ENCODE measurements at regions not wholly inside any gene's neighbourhood (a gene's known extent, or its start where the extent isn't known, plus 50 kb on each side); places are given as distances from the start of the nearest gene placed in this dataset.

DNA sequence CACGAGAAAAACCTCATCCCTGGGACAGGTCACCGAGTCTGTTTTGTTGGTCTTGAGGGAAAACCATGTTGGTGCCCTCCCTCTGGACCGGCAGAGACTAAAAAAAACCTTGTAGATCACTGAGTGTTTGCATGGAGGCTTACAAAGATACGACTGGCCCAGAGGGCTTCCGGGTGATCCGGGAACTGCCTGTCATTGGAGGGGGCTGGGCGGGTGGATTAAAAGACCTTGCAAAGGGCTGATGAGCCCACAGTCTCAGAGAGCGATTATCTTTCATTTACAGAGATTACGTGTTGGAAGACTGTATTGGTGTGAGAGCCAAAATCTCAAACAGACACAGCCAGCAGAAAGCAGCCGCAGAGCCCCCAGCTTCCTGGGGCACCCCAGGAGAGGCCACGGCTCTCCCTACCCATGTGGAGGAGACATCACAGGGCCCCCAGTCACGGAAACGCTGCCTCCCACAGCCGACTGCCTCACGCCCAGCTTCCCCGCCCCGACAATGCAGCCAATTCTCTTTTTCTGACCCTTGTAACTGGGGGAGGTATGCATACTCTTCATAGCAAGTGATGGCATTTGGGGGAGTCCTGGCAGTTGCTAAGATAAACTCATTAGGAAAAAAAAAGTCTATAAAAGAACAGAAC is 426.4 kb downstream of the CTTN start:
- no peak for DNase-seq (ENCODE audit: low spot score)

DNA sequence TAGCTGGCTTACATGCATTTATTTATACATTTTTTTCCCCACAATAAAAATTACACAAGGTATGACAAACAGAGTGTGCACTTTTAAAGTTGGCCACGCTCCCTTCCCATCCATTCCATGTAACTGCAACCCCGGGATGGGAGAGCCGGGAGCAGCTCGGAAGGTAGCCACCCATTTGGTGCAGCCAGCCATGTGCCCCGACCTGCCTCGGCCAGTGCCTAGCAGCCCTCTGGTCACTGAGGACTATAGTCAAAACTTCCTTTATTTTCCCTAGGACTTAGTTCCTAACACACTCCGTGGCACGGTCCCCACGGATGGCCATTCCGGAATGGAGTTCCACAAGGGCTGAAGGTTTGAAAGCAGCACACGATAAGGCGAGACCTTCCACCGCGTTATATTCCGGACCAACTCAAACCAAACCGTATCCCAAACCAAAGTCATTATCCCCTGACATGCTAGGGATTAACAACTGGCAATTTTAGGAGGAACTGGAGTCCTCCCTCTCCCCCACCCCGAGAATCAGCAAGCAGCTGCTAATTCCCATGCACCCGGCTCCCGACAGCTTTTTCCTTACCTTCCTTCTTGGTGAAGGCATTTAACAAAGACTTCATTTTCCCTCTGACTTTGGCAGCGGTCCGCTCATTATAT is 426.4 kb downstream of the SHANK2 start:
- DNase-seq (ENCODE audit: low spot score) = no peak

DNA sequence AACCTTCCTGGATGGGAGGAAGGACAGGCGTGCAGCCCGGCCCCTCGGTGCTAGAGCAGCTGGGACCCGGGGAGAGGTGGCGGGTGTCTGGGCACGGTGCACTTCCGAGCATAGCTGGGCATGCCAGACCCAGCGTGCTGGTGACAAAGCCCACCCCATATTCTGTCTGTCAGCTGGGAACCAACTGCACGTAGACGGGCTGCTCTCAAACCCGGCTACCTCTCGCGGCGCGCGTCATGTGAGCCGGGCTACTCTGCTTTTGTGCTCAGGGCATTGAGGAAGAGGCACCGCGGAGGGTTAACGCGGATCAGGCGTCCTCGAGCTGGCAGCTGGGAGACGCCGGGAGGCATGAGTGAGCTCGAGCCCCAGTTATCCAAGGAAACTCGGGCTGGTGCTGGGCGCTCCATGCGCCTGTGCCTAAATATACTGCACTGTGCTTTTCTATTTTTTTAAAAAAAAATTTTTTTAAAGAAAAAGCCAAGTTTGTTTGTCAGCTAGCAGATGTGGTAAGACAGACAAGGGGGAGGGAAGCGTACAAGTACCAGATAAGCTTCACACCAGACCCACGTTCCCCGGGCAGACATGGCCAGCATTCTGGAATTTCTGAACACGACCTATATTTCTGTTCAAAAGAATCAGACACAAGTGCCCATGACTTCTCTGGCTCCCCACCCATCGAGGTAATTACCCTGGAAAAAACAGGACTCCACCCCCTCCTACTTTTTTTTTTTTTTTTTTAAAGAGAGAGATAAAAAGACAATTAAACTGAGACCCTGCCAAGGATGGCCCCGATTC is 425.6 kb downstream of the SHANK2 start:
- no peak for DNase-seq (ENCODE audit: low spot score)

DNA sequence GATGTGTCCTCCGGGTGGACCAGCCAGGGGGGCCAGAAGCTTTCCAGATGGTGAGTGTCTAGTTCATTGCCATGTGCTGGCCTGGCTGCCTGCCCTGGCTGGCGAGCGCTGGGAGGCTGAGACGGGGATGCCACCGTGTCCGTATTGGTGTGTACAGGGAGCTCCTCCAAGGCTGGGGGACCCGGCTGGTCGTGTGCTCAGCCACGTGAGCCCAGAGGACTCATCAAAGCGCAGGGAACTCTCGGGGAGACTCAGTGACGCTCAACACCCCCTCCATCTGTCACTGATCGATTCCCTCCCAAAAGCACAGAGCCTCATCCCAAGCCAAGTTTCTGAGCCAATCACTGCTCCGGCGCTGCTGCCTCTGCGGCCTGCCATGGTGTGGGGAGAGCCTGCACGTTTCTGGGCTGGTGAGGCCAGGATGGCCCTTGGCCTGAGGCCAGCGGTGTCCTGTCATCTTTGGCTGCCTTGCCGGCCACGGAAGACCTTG is 423.7 kb downstream of the SHANK2 start:
- no peak for DNase-seq (ENCODE audit: low spot score)

DNA sequence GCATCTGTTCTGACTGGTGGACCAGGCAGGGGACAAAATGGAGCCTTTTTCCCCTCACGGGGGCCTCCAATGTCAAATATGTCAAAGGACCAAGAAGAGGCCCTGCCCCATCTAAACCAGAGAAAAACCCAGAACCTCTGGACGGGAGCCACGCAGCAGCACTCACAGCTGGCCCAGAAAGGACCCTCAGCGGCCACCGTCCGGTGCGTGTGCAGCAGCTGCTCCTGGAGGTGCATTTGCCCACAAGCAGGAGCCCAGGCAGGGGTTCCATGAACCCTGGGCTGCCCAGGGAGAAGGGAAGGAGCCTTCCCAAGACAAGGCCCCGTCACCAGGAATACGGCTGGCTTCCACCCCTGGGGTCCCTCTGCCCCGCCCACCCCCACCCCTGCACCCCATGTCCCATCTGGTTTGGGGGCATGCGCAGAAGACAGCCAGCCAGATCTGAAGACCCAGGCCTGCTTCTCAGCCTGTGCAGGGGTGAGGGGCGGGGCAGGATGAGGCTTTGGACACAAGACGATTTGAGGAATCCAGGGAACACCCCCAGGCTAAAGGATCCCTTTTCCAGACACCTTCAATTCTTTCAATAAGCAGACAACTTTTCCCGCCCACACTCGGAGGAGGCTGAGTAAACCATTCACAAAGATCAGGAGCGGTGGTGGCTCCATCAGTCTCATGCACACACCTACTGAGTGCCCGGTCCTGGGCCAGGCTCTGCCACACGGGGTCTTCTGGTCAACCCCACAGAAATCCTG is 423.1 kb downstream of the SHANK2 start:
- no peak for DNase-seq (ENCODE audit: low spot score)

DNA sequence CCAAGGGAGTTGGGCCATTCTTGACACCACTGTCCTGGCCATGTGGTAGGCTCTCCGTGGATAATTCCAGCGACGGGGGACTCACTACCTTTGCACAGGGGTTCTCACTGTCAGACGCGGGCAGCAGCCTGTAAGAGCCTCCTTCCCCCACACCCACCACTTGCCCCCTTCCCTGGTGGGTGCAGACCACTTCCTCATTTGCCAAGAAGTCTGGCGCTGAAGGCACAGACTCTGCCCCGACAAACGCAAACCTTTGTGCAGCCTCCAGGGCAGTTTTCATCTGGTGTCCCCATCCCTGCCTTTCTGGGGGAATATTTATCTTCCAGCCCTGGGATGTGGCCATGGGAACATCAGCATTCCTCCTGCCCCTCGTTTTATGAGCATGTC is 422.5 kb downstream of the SHANK2 start:
- DNase-seq (ENCODE audit: low spot score) = no peak

DNA sequence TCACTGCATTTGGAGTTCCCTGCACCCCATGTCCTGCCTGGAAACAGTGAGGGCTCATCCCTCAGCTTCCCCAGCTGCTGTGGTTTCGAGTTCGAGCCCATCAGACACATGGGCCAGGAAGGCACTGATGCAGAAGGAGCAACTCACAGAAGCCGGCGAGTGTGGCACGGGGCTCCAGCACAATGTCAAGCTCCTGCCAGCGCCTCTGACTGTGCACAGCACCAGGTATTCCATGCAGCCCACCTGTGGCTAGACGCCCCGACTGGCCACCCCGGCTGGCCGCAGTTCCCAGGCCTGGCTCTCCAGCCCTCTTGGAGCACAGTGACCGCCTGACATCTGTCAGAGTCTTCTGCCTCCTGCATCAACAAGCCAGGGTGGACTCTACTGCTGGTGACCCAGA is 419.4 kb downstream of the SHANK2 start:
- no peak for DNase-seq (ENCODE audit: low spot score)

DNA sequence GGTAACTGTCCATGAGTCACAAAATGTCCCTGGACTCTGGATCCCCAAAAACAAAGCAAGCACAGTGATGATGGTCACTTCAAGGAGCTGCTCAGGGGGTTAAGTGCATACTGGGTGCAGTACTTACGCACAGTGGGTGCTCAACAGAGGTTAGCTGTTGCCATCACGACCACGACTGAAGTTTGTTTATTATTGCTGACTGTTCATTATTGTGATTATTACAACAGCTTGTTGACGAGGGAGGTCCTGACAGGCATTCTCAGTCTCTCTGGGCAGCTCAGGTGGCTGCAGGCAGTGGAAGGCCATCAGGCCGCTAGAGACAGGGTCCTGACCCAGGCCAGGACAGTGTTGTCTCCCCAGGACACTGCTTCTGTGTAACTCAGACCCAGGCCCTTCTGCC is 418.8 kb downstream of the SHANK2 start:
- DNase-seq (ENCODE audit: low spot score) = no peak

DNA sequence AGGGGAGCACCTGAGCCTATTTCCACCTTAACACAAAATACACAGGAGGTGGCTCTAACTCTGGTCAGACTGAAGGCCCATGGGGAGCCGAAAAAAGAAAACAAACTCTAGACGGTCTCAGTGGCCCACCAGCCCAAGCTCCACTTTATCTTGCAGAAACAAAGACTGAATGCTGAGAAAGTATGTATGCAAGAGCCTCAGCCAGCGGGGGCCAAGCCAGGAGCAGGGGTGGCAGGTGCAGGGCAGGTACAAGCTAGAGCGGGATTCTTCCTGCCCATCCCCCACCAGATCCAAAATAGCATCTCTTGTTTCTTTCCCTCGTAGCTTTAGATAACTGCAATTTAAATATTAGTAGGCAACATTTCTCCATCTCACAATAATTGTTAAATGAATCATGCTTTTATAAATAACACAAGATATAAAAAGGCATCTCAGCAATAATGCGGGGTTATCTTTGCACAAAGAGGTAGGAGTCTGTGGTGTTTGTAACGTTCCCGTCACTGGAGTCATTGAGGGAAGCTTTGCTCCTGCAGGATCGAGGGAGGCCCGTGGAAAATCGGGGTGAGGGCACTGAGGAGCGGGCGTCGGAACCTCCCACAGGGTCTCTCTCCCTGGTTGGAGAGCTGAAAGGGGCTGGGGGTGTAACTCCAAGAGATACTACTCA is 418.0 kb downstream of the SHANK2 start:
- no peak for DNase-seq (ENCODE audit: low spot score)

DNA sequence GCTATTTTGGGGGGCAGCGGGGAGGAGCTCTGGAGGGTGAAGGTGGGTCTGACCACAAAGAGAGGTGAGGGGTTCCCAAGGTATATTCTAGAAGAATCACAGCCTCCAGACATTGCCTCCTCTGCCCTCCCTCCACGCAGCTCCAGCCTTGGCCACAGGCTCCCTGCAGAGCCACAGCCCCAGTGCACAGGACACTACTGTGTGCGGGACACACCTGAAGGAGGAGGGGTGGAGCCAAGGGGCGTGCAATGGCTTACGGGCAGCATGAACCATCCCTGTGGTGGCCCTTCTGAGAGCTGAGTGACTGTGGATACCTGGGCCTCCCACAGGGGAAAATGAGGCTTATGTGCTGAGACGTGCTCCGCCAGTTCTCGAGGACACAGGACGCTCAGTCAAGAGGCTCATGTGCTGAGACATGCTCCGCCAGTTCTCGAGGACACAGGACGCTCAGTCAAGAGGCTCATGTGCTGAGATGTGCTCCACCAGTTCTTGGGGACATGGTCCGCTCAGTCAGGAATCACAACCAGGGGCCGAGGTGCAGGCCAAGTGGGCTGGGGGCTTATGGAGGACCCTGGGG is 417.3 kb downstream of the SHANK2 start:
- no peak for DNase-seq (ENCODE audit: low spot score)

DNA sequence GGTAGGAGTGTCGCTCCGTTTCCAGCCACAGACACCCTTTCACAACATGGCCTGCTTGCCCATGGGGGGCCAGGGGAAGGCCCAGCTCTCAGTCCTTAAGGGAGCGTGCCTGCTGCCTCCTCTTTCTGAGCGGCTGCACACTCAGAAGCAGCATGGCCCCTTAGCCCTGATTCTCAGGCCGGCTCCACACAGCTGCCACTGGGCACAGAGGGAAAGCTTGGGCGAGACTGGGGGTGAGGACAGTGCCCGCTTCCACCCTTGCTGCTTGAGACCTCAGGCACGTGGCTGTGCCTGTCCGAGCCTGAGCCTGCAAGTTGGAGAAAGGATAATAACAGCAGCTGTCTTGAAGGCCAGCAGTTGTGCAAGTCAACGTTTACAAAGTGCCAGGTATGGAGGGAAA is 416.3 kb downstream of the SHANK2 start:
- no peak for DNase-seq (ENCODE audit: low spot score)

DNA sequence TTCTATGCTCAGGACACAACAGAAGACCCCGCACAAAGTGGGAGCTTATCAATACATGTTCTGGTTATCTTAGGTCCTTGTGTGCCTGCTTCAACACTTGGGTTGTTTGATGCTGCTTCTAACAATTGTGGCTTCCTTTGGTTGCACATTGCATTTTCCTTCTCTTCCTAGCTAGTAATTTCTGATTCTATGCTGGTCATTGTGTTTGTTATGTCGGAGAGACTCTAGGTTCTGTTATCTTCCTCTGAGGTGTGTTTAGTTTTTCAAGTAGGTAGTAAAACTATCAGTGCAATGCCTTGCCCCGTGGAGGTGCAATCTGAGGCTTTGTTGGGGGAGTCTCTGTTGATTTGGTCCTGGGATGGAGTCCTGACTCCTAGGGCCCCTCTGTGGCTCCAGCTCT is 414.2 kb downstream of the SHANK2 start:
- no peak for DNase-seq (ENCODE audit: low spot score)

DNA sequence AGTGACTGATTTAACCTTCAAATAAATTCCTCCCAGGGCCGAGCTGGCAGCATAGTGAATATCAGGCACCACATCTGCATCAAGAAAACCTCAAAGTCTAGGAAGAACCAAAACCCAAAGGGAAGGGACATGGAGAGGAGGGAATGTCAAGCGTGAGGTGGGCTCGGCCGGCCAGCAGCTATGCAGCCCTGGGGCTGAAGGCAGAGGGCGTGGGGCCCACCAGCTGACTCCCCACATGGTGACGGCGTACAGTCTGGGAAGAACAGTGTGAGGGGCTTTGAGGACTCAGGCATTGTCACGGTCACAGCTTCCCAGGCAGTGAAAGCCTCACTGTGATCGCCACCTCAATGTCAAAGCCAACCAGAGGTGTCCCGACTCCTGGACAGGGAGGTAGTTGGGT is 412.5 kb downstream of the SHANK2 start:
- no peak for DNase-seq (ENCODE audit: low spot score)

DNA sequence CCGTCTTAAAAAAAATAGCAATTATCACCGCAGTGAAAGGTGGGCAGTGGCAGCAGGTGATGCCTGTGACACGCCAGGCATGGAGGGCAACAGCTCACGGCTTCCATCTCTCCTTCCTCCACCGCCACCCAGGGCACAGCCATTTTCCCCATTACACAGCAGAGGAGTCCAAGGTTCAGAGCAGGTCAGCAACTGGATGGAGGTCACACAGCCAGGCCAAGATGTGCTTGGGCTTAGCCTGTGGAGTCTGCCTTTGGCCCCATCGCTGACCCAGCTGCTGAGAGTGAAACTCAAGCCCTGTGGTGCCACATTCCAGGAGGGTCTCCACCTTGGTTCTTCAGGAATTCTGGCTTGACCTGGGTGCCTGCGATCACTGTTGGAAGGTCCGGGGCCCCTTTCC is 411.1 kb downstream of the SHANK2 start:
- no peak for DNase-seq (ENCODE audit: low spot score)

DNA sequence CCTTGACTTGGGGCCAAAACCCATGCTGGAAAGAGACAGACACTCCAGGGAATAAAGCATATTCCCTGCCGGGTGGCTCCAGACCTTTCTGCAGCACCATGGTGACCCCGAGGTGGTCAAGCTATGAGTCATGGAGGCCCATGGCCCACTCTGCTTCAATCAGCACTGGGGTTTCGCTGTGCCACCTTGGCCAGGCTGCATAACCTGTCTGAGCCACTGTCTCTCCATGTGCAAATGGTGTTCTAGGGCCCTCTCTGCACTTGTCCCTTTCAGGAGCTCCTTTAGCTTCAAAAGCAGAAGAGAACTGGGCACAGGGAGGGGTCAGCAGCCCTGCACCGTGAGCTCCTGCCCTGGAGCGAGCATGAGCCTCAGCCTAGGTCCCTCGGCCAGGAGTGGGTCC is 410.1 kb downstream of the SHANK2 start:
- no peak for DNase-seq (ENCODE audit: low spot score)

DNA sequence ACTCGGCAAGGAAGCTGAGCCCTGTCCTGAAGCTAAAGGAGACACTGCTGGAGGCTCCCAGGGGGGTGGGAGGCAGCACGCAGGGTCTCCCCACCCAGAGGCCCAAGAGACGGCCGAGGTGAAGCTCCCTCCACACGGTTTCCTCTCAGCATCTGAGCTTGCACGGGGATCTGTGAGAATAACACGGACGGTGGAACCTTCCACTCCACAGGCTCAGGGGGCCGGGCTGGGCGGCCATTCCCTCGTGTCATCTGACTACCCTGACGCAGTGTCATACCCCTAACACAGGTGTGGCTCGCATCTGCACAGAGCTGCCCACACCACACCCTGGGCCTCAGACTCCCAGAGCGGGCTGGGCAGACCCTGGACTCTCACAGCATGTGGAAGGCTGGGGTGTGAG is 409.7 kb downstream of the SHANK2 start:
- DNase-seq (ENCODE audit: low spot score) = no peak

DNA sequence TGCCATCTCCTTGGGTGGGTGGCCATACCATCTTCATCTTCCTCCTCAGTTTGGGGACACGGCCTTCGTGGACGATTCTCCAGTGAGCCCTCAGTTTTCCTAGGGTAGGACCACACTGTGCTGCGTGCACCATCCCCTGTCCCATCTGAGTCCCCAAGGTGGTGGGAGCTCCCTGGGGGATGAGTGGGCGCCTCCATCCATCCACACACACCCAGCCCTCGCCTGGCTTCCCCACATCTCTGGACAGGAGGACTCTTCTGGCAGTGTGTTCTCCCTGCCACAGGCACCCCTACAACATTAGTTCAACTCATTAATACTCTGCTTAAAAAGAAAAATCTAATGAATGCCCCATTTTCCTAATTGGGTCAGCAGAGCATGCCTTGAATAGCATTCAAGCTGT is 408.5 kb downstream of the SHANK2 start:
- no peak for DNase-seq (ENCODE audit: low spot score)

DNA sequence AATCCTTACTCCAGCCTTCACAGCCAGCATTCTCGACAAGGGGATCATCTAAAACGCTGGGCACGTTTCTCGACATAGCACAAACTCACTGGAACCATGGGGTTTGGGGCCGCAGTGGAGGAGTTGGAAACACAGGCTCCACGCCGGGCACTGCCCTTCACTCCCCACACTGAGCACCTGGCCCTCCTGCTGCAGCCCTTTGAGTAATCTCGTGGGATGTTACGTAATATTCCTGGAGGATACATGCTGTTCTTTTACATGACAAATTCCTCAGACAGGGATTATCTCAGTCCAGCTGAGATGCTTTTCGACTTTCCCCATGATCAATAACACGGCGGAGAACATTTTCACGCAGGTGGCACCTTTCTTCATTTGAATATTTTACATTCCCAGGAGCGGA is 408.0 kb downstream of the SHANK2 start:
- DNase-seq (ENCODE audit: low spot score) = no peak

DNA sequence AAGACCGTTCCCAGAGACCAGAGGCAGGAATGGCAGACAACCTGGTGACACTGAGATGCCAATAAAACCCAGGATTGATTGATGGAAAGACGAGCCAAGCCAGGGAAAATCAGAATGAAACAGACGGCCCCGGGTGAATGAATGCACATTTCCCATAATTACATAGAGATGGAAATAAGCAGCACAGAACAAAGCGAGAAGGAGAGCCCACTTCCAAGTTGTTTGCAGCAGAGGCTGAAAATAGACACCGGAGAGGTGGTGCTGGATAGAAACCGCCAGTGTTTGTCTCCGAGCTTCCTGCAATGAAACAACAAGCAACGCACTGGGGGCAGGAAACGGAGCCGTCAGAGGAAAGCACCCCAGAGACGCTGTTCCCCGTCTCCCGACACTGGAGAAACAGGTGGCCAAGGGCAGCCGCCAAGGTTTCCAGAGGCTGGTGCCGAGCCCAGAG is 406.8 kb downstream of the SHANK2 start:
- no peak for DNase-seq (ENCODE audit: low spot score)

DNA sequence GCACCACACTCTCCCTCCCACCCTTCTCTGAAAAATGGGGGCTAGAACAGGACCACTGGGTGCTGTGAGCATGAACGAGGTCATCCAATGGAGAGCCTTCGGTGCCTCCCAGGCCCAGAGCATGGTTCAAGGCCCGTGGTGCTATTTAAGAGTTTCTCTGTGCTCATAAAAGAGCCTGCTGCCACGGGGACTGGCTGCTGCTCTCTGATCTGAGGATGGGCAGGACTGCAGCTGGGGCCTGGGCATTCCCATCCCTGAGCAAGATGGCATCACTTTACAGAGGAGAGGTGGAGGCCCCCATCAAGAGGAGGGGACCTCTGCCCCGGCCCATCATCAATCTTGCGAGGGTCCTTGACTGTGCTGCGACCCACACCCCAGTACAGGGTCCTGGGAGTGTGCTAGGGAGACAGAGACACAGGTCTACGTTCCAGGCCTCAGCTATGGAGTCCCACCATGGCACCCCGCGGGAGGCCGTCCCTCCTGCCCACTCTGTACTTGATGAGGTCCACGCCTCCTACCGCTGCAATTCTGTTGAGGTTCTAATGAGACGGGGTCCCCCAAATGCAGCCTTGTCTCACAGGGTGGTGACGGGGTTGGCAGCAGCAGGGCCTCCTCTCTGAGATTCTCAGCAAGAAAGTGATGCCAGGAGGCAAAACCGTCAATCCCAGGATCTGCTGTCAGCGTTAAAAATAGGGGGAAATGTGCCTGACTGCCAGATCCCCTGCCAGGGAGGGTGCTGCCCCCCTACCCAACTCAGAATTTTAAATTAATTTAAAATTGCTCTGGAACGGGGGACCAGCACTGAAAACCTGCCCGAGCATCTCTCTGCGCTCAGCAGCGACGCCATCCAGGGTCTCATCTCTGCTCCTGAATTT is 405.4 kb downstream of the SHANK2 start:
- no peak for DNase-seq (ENCODE audit: low spot score)

Measured in germinal center (tissue), 1 donor.